Inflammatory macrophage (primary cell): ENCODE measurements at regions not wholly inside any gene's neighbourhood (a gene's known extent, or its start where the extent isn't known, plus 50 kb on each side); places are given as distances from the start of the nearest gene placed in this dataset.
"Not testable (repeated sequence)": the region's sequence is repeated elsewhere in the genome, so short reads cannot be mapped to it uniquely, and the experiment has no call there.

ENCODE experiments used
- DNase-seq, 2 donors: peaks; one replicate each; pipeline ENCODE4 v3.0.0-alpha.2; 2020 to 2022

- no peak for DNase-seq
These were observed 251.1 kb upstream of the IRF2BP2 start for GRCh38 chr1:234861024-234861620.

GRCh38 chr1:234858722-234859121 is 248.7 kb upstream of the IRF2BP2 start:
- DNase-seq: no peak

- no peak for DNase-seq
These were observed 246.9 kb upstream of the IRF2BP2 start for GRCh38 chr1:234856845-234857245.

DNA sequence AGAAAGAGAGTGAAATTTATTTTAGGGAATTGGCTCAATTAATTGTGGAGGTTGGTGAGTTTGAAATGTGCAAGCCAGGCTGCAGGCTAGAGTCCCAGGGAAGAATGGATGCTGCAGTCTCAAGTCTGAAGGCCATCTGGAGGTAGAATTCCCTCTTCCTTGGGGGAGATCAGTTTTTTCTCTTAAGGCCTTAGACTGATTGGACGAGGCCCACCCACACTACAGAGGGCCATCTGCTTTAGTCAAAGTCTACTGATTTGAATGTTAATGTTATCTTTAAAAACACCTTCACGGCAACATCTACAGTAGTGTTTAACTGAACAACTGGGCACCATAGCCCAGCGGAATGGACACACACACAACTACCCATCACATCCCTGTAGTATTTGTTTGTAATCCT is 245.9 kb upstream of the IRF2BP2 start:
- DNase-seq: no peak

- peak; percentile 35 to 49 for DNase-seq
These were observed 244.7 kb upstream of the IRF2BP2 start for GRCh38 chr1:234854645-234855039.

DNA sequence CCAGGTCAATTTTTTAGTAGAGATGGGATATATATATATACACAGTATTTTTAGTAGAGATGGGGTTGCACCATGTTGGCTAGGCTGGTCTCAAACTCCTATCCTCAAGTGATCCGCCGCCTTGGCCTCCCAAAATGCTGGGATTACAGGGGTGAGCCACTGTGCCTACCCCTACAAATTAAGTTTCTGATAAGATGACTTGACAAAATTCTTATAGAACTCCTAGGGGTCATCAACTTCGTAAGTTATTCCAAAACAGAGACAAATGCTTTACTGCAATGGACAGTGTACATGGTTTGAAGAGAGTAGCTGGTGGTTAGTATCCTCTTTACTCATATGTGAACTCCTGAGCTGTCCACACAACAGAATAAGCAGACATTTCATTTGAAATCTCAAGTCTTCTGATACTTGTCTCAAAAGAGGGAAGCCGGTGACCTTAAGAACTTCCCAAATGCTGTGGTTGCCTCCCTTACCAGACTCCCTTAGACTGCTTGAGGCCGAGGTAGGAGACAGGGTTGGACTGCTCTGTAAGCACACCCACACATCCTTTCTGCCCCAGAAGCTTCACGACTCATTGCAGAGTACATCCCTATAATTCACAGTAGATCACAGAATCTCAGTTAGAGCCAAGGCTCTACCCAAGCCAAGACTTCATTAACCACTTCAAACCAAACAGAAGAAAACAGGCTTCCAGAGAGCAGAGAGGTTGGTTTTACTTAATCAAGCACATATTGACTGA is 244.1 kb upstream of the IRF2BP2 start:
- peak; percentile 98 for DNase-seq

- DNase-seq: no peak
These were observed 242.7 kb upstream of the IRF2BP2 start for GRCh38 chr1:234852659-234853058.

GRCh38 chr1:234851450-234852438 is 241.8 kb upstream of the IRF2BP2 start:
- DNase-seq: peak; percentile 90 to 92

GRCh38 chr1:234849832-234850231 is 239.9 kb upstream of the IRF2BP2 start:
- peak in 1 of 2 donors; percentile 45 for DNase-seq

DNA sequence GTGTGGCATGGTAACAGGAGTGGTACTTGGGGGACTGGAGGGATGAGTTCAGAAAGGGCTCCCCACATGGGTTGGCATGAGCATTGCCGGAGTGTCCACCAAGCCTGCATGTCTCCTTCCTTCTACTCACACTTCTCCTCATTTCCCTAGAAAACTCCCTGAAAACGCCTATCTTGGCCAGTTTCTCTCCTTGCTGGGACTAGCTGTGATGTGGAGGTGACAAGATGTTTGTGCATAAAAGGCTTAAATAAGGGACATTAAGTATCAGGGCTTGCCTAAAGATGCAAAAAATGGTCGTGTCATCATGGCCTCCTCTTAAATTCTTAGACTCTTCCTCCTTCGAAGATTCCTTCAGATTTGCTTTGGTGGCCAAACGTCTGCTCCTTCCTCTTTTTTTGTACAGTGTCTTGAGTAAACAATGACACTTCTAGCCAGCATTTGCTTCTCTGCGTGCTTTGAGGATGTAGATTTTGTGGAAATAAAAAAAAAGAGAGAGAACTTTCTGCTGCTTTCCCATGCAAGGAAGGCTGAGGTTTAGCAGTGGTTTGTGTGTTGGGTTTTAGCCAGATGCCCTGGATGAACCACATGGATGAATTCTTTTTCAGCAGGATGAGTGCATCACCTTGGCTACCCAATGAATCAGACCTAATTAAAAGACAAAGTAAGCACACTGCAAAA is 239.1 kb upstream of the IRF2BP2 start:
- DNase-seq: peak; percentile 90 to 93

DNA sequence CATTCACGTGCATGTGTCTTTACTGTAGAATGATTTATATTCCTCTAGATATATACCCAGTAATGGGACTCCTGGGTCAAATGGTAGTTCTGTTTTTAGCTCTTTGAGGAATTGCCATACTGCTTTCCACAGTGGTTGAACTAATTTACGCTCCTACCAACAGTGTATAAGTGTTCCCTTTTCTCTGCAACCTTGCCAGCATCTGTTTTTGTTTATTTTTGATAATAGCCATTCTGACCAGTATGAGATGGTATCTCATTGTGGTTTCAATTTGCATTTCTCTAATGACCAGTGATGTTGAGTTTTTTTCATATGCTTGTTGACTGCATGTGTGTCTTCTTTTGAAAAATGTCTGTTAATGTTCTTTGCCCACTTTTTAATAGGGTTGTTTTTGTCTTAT is 236.8 kb upstream of the IRF2BP2 start:
- not testable (repeated sequence) for DNase-seq

GRCh38 chr1:234845836-234846235 is 235.9 kb upstream of the IRF2BP2 start:
- no peak for DNase-seq

DNA sequence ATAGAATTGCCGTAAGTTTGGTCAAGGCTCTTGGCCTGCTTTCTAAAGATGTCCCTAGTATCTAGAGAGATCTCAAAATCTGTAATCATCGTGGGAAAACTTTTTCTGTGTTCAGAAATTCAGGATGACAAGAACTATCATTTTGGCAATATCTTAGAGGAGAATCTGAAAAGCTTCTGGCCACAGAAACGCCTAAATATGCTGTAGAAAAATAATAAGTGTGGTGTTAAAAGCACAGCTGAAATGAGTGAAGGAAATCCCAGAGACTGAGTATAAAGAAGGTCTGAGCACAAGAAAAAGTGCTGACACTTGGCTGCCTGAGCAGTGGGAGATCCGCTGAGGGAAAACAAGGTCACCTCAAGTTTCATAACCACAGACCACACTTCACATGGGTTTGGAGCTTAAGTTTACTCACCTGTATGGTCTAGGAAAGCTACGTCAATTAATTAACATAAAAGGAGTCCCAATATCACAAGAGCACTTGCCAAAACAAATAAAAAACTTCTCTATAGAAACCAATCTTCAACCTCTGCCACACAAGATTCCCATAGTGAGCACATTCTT is 235.2 kb upstream of the IRF2BP2 start:
- DNase-seq: no peak

DNA sequence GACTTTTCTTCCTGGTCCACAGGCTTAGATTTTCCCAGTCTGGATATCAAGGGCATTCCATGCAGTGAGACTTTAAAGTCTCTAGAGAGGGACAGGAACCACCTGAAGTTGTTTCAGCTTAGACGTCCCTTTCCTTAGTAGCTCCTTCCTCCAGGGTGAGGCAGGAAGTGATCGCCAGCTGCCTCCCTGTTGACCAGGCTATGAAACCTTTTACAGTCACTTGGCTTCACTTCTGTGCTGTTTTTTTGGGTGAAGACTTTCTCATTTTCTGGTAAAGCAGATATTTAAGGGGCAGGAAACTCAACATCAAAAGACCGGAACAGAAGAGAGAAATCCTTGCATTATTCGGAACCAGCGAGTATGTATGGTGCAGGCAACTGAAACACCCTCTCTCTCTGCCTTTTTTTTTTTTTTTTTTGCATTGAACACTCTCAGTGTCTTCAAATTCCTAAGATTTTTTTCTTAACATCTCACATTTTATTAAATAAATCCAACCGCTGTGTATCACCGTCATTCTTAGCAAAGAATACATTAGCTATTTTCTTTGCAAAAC is 234.6 kb upstream of the IRF2BP2 start:
- peak; percentile 32 to 53 for DNase-seq

DNA sequence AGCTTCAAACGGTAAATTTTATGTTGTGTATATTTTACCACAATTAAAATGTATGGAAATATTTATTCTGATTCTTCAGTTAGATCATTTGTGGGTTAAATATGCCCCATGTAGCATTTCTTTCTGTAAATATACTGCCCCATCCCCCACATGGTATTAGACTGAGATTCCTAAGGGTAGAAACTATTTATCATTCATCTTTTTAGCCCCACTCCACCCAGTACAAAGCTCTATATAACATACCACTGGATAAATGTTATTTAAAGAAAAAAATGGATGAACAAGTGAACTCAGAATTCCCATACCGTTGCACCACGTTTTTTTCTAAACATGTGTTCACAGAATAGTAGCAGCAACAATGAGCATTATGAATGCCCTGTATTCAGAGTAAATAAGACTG is 234.0 kb upstream of the IRF2BP2 start:
- no peak for DNase-seq

DNA sequence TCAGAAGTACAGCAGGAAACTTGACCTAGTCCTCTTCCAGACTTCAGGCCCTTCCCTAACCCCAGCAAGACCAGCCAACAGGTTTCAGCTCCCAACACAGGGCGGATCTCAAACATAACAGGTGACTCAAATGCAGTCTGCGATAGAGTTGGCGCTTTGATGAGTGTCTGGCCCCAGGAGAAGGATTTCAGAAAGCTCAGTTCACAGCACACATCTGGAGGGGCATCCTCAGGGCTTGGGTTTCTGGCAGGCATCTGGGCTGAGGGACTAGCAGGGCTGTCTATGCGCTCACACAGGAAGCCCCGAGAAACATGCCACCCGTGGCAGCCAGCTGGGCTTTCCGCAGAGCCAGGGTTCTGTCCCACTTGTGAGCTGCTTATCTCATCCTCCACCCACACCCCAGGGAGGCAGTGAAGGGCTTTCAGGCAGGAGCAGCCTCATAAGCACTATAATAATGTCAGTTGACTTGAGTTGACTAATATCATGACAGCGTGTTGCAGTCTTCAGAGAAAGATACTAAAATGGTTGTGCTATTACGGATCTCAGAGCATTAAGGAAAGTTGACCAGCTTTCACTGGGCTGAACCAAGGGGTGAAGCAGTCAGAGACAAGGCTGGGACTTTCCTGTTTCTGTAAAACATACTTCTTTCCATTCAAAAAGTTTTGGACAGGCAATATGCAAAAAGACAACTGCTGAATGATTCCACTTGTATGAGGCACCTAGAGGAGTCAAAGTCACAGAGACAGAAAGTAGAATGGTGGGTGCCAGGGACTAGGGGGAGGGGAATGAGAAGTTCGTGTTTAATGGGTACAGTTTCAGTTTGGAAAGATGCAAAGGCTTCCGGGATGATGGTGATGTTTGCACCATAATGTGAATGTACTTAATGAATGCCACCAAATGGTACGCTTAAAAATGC is 233.0 kb upstream of the IRF2BP2 start:
- peak; percentile 87 to 96 for DNase-seq

- DNase-seq: peak; percentile 98 to 99
These were observed 231.8 kb upstream of the IRF2BP2 start for GRCh38 chr1:234841710-234842231.

- DNase-seq: no peak
These were observed 231.3 kb upstream of the IRF2BP2 start for GRCh38 chr1:234841281-234841680.

DNA sequence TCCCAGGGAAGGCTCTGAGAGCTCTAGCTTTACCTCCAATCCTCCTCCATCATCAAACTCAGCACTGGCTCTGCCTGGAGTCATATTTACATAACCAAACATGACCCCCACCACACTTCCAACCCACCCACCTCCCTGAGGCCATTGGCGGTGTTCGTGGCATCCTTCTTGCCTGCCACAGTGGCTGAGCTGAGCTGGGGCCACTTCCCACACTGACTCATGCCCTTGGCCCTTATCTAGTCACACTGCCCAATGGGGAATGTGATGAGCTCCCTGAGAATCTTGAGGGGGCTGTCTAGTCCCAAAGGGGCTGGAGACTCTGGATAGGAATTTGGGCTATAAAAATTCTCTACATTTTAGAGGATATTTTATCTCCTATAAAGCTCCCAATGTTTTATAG is 230.9 kb upstream of the IRF2BP2 start:
- peak in 1 of 2 donors; percentile 52 for DNase-seq

GRCh38 chr1:234840253-234840652 is 230.3 kb upstream of the IRF2BP2 start:
- no peak for DNase-seq

GRCh38 chr1:234839663-234840062 is 229.7 kb upstream of the IRF2BP2 start:
- DNase-seq: no peak
